HUES6 (cell line): ENCODE measurements at regions not wholly inside any gene's neighbourhood (a gene's known extent, or its start where the extent isn't known, plus 50 kb on each side); places are given as distances from the start of the nearest gene placed in this dataset.

ENCODE experiments used
- H3K27ac ChIP-seq: 2 replicates; pipeline ENCODE4 v1.7.0; 2013; ENCODE audit warnings: low read depth, mild to moderate bottlenecking, low read length, inconsistent platforms
- H3K27me3 ChIP-seq: 2 replicates; pipeline ENCODE4 v1.6.1; 2013; ENCODE audit warnings: low read length; ENCODE audit not compliant: control insufficient read depth, insufficient read depth
- H3K36me3 ChIP-seq: 2 replicates; pipeline ENCODE4 v1.6.1; 2013; ENCODE audit warnings: low read length; ENCODE audit not compliant: control insufficient read depth, insufficient read depth
- H3K4me1 ChIP-seq: 2 replicates; pipeline ENCODE4 v1.6.1; 2013; ENCODE audit warnings: low read length; ENCODE audit not compliant: control insufficient read depth, insufficient read depth
- H3K4me3 ChIP-seq: 2 replicates; pipeline ENCODE4 v1.5.1; 2013; ENCODE audit warnings: low read depth, low read length
- H3K9ac ChIP-seq: one replicate; pipeline ENCODE4 v1.6.1; 2013; ENCODE audit warnings: mild to moderate bottlenecking, low read length
- H3K9me3 ChIP-seq: 2 replicates; pipeline ENCODE4 v1.6.1; 2013; ENCODE audit warnings: low read depth, low read length; ENCODE audit not compliant: control insufficient read depth, insufficient read depth

- peaks cover 13% of the 10 kb centered on the region; the same call in 1 of the 2 replicates for H3K4me1 ChIP-seq
- H3K27ac ChIP-seq: no peak overlapping the region
- no peaks in the 10 kb centered on the region for H3K9me3 ChIP-seq
- H3K4me3 ChIP-seq: no peak overlapping the region
- H3K9ac ChIP-seq: no peak overlapping the region
- no peaks in the 10 kb centered on the region for H3K27me3 ChIP-seq
- H3K36me3 ChIP-seq: no peaks in the 10 kb centered on the region
Observed at GRCh38 chr2:3128786-3129185, 248.8 kb downstream of the EIPR1 start.

- Histone ChIP-seq H3K27me3 (no peaks in the 10 kb centered on the region), H3K4me1 (peaks cover 13% of the 10 kb centered on the region; the same call in 1 of the 2 replicates), H3K9me3 (no peaks in the 10 kb centered on the region), H3K9ac (no peak overlapping the region), H3K27ac (no peak overlapping the region), H3K4me3 (no peak overlapping the region), H3K36me3 (no peaks in the 10 kb centered on the region)
Observed at GRCh38 chr2:3127710-3128109, 249.9 kb downstream of the EIPR1 start.

GRCh38 chr2:3126911-3127621 is 250.6 kb downstream of the EIPR1 start:
- H3K4me3 ChIP-seq: no peak overlapping the region

GRCh38 chr2:3126171-3126910 is 251.3 kb downstream of the EIPR1 start:
- Histone ChIP-seq H3K27ac (no peak overlapping the region), H3K4me3 (no peak overlapping the region), H3K27me3 (no peaks in the 10 kb centered on the region)

More at GRCh38 chr2:3126911-3127621, 250.6 kb downstream of the EIPR1 start:
- Histone ChIP-seq H3K9me3 (no peaks in the 10 kb centered on the region), H3K27me3 (no peaks in the 10 kb centered on the region), H3K9ac (no peak overlapping the region), H3K36me3 (no peaks in the 10 kb centered on the region), H3K4me1 (peaks cover 13% of the 10 kb centered on the region; the same call in 1 of the 2 replicates), H3K27ac (no peak overlapping the region)

GRCh38 chr2:3125761-3126130 is 251.9 kb downstream of the EIPR1 start:
- Histone ChIP-seq H3K9ac (no peak overlapping the region), H3K4me1 (0 out of 2 replicates have a peak, but pooled peaks cover 3% of the 10 kb centered on the region), H3K4me3 (no peak overlapping the region), H3K27ac (no peak overlapping the region), H3K9me3 (no peaks in the 10 kb centered on the region; the same call in 1 of the 2 replicates), H3K27me3 (no peaks in the 10 kb centered on the region), H3K36me3 (no peaks in the 10 kb centered on the region)

More at GRCh38 chr2:3126171-3126910, 251.3 kb downstream of the EIPR1 start:
- Histone ChIP-seq H3K36me3 (no peaks in the 10 kb centered on the region), H3K9ac (no peak overlapping the region), H3K9me3 (no peaks in the 10 kb centered on the region; the same call in 1 of the 2 replicates), H3K4me1 (peaks cover 8% of the 10 kb centered on the region; the same call in 1 of the 2 replicates)

- 0 out of 2 replicates have a peak, but pooled peaks cover 3% of the 10 kb centered on the region for H3K4me1 ChIP-seq
- no peaks in the 10 kb centered on the region for H3K27me3 ChIP-seq
- H3K27ac ChIP-seq: no peak overlapping the region
- H3K9ac ChIP-seq: no peak overlapping the region
- H3K4me3 ChIP-seq: no peak overlapping the region
- no peaks in the 10 kb centered on the region for H3K36me3 ChIP-seq
- no peaks in the 10 kb centered on the region; the same call in 1 of the 2 replicates for H3K9me3 ChIP-seq
Observed at GRCh38 chr2:3125001-3125760, 252.4 kb downstream of the EIPR1 start.

DNA sequence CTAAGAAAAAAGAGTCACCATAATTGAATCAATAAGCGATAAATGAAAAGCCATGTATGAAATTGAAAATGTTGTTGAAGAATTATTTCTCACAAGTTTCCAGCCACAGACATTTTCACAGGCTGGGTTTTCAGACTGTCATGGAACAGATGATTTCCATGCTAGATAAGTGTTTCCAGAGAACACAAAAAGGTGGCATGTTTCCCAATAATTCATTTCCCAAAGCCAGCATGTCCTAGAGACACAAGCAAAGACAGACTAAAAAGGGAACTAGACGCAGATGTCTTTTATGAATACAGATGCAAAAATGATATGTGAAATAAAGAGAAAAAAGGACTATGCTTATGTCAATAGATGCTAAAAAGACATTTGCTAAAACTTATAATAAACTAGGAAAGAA is 255.1 kb downstream of the EIPR1 start:
- no peaks in the 10 kb centered on the region; the same call in 1 of the 2 replicates for H3K9me3 ChIP-seq
- H3K27me3 ChIP-seq: no peaks in the 10 kb centered on the region
- no peak overlapping the region for H3K9ac ChIP-seq
- H3K4me3 ChIP-seq: no peak overlapping the region
- H3K36me3 ChIP-seq: no peaks in the 10 kb centered on the region
- peaks cover 9% of the 10 kb centered on the region; the same call in 1 of the 2 replicates for H3K4me1 ChIP-seq
- H3K27ac ChIP-seq: no peak overlapping the region

GRCh38 chr2:3121601-3122000 is 256.0 kb downstream of the EIPR1 start:
- Histone ChIP-seq H3K9ac (no peak overlapping the region), H3K4me3 (no peak overlapping the region), H3K27me3 (no peaks in the 10 kb centered on the region)

GRCh38 chr2:3117650-3118216 is 259.9 kb downstream of the EIPR1 start:
- no peak overlapping the region for H3K4me3 ChIP-seq
- H3K36me3 ChIP-seq: no peaks in the 10 kb centered on the region
- H3K9me3 ChIP-seq: no peaks in the 10 kb centered on the region; the same call in 1 of the 2 replicates
- no peak overlapping the region for H3K9ac ChIP-seq
- H3K27me3 ChIP-seq: no peaks in the 10 kb centered on the region
- peaks cover 5% of the 10 kb centered on the region; the same call in 1 of the 2 replicates for H3K4me1 ChIP-seq
- no peak overlapping the region for H3K27ac ChIP-seq

More at GRCh38 chr2:3121601-3122000, 256.0 kb downstream of the EIPR1 start:
- H3K27ac ChIP-seq: no peak overlapping the region
- peaks cover 5% of the 10 kb centered on the region; the same call in 1 of the 2 replicates for H3K4me1 ChIP-seq
- H3K9me3 ChIP-seq: no peaks in the 10 kb centered on the region; the same call in 1 of the 2 replicates
- no peaks in the 10 kb centered on the region for H3K36me3 ChIP-seq

GRCh38 chr2:3116371-3116770 is 261.2 kb downstream of the EIPR1 start:
- Histone ChIP-seq H3K27ac (no peak overlapping the region), H3K4me1 (peaks cover 5% of the 10 kb centered on the region; the same call in 1 of the 2 replicates), H3K36me3 (no peaks in the 10 kb centered on the region), H3K4me3 (no peak overlapping the region), H3K9ac (no peak overlapping the region), H3K27me3 (no peaks in the 10 kb centered on the region), H3K9me3 (no peaks in the 10 kb centered on the region; the same call in 1 of the 2 replicates)
